ENCODE measurements at regions not wholly inside any gene's neighbourhood (a gene's known extent, or its start where the extent isn't known, plus 50 kb on each side); places are given as distances from the start of the nearest gene placed in this dataset.

GRCh38 chrX:39974270-39974669, 123.5 kb downstream of the BCOR start:
- Mint-ChIP-seq H3K9me3 (peaks cover 5% of the 10 kb centered on the region), H3K27ac (no peak overlapping the region), H3K4me3 (no peak overlapping the region), H3K4me1 (no peaks in the 10 kb centered on the region), H3K36me3 (ENCODE audit: low read depth) (no peaks in the 10 kb centered on the region), H3K27me3 (no peaks in the 10 kb centered on the region)
- ATAC-seq (replicated peaks), result no peak

- no peak overlapping the region for H3K4me3 Mint-ChIP-seq
- H3K9me3 Mint-ChIP-seq, result peaks cover 5% of the 10 kb centered on the region
- no peaks in the 10 kb centered on the region for H3K36me3 Mint-ChIP-seq (ENCODE audit: low read depth)
- no peak for ATAC-seq (replicated peaks)
- H3K4me1 Mint-ChIP-seq, result no peaks in the 10 kb centered on the region
- H3K27me3 Mint-ChIP-seq, result no peaks in the 10 kb centered on the region
- H3K27ac Mint-ChIP-seq, result no peak overlapping the region
These were observed 122.4 kb downstream of the BCOR start for GRCh38 chrX:39975101-39975925.

GRCh38 chrX:39981946-39982345, 115.8 kb downstream of the BCOR start:
- Mint-ChIP-seq H3K36me3 (ENCODE audit: low read depth) (no peaks in the 10 kb centered on the region), H3K27ac (no peak overlapping the region)

GRCh38 chrX:39982948-39983347, 114.8 kb downstream of the BCOR start:
- Mint-ChIP-seq H3K27ac (no peak overlapping the region), H3K4me3 (no peak overlapping the region), H3K27me3 (no peaks in the 10 kb centered on the region), H3K36me3 (ENCODE audit: low read depth) (no peaks in the 10 kb centered on the region), H3K4me1 (no peaks in the 10 kb centered on the region), H3K9me3 (no peaks in the 10 kb centered on the region)
- no peak for ATAC-seq (replicated peaks)

More at GRCh38 chrX:39981946-39982345, 115.8 kb downstream of the BCOR start:
- Mint-ChIP-seq H3K4me3 (no peak overlapping the region), H3K27me3 (no peaks in the 10 kb centered on the region), H3K9me3 (no peaks in the 10 kb centered on the region), H3K4me1 (no peaks in the 10 kb centered on the region)
- no peak for ATAC-seq (replicated peaks)

GRCh38 chrX:39983715-39984114, 114.0 kb downstream of the BCOR start:
- ATAC-seq (replicated peaks), result no peak
- Mint-ChIP-seq H3K36me3 (ENCODE audit: low read depth) (no peaks in the 10 kb centered on the region), H3K27ac (no peak overlapping the region), H3K9me3 (no peaks in the 10 kb centered on the region), H3K27me3 (no peaks in the 10 kb centered on the region), H3K4me3 (no peak overlapping the region), H3K4me1 (no peaks in the 10 kb centered on the region)

GRCh38 chrX:39984191-39984956, 113.4 kb downstream of the BCOR start:
- Mint-ChIP-seq H3K9me3 (no peaks in the 10 kb centered on the region), H3K4me1 (no peaks in the 10 kb centered on the region), H3K4me3 (no peak overlapping the region), H3K36me3 (ENCODE audit: low read depth) (no peaks in the 10 kb centered on the region), H3K27me3 (no peaks in the 10 kb centered on the region), H3K27ac (no peak overlapping the region)
- ATAC-seq (replicated peaks), result no peak

GRCh38 chrX:39985071-39985470, 112.7 kb downstream of the BCOR start:
- Mint-ChIP-seq H3K36me3 (ENCODE audit: low read depth) (no peaks in the 10 kb centered on the region), H3K4me1 (no peaks in the 10 kb centered on the region), H3K9me3 (no peaks in the 10 kb centered on the region), H3K4me3 (no peak overlapping the region), H3K27ac (no peak overlapping the region), H3K27me3 (no peaks in the 10 kb centered on the region)
- ATAC-seq (replicated peaks), result no peak

GRCh38 chrX:39985551-39985950, 112.2 kb downstream of the BCOR start:
- no peaks in the 10 kb centered on the region for H3K36me3 Mint-ChIP-seq (ENCODE audit: low read depth)
- no peaks in the 10 kb centered on the region for H3K27me3 Mint-ChIP-seq
- no peaks in the 10 kb centered on the region for H3K4me1 Mint-ChIP-seq
- H3K27ac Mint-ChIP-seq, result no peak overlapping the region
- H3K9me3 Mint-ChIP-seq, result no peaks in the 10 kb centered on the region
- H3K4me3 Mint-ChIP-seq, result no peak overlapping the region
- ATAC-seq (replicated peaks), result no peak

GRCh38 chrX:39988496-39988895, 109.3 kb downstream of the BCOR start:
- Mint-ChIP-seq H3K36me3 (ENCODE audit: low read depth) (no peaks in the 10 kb centered on the region), H3K27ac (no peak overlapping the region), H3K4me1 (no peaks in the 10 kb centered on the region), H3K27me3 (no peaks in the 10 kb centered on the region), H3K4me3 (no peak overlapping the region), H3K9me3 (no peaks in the 10 kb centered on the region)
- no peak for ATAC-seq (replicated peaks)

- H3K4me3 Mint-ChIP-seq, result no peak overlapping the region
- H3K9me3 Mint-ChIP-seq, result no peaks in the 10 kb centered on the region
These were observed 107.4 kb downstream of the BCOR start for GRCh38 chrX:39990388-39990787.

GRCh38 chrX:39992300-39992699, 105.5 kb downstream of the BCOR start:
- no peak for ATAC-seq (replicated peaks)
- no peaks in the 10 kb centered on the region for H3K36me3 Mint-ChIP-seq (ENCODE audit: low read depth)
- H3K4me1 Mint-ChIP-seq, result no peaks in the 10 kb centered on the region
- H3K4me3 Mint-ChIP-seq, result no peak overlapping the region
- H3K27me3 Mint-ChIP-seq, result no peaks in the 10 kb centered on the region
- no peak overlapping the region for H3K27ac Mint-ChIP-seq
- H3K9me3 Mint-ChIP-seq, result no peaks in the 10 kb centered on the region

More at GRCh38 chrX:39990388-39990787, 107.4 kb downstream of the BCOR start:
- H3K27ac Mint-ChIP-seq, result no peak overlapping the region
- H3K36me3 Mint-ChIP-seq (ENCODE audit: low read depth), result no peaks in the 10 kb centered on the region
- ATAC-seq (replicated peaks), result no peak
- H3K27me3 Mint-ChIP-seq, result no peaks in the 10 kb centered on the region
- no peaks in the 10 kb centered on the region for H3K4me1 Mint-ChIP-seq

- Mint-ChIP-seq H3K4me3 (no peak overlapping the region), H3K27ac (no peak overlapping the region), H3K4me1 (no peaks in the 10 kb centered on the region), H3K27me3 (no peaks in the 10 kb centered on the region), H3K36me3 (ENCODE audit: low read depth) (no peaks in the 10 kb centered on the region), H3K9me3 (no peaks in the 10 kb centered on the region)
- no peak for ATAC-seq (replicated peaks)
These were observed 102.3 kb downstream of the BCOR start for GRCh38 chrX:39995457-39995856.

GRCh38 chrX:39996536-39996935, 101.2 kb downstream of the BCOR start:
- no peaks in the 10 kb centered on the region for H3K27me3 Mint-ChIP-seq
- H3K4me3 Mint-ChIP-seq, result no peak overlapping the region
- no peaks in the 10 kb centered on the region for H3K4me1 Mint-ChIP-seq
- ATAC-seq (replicated peaks), result peak; percentile 28
- H3K27ac Mint-ChIP-seq, result no peak overlapping the region
- H3K36me3 Mint-ChIP-seq (ENCODE audit: low read depth), result no peaks in the 10 kb centered on the region
- no peaks in the 10 kb centered on the region for H3K9me3 Mint-ChIP-seq

GRCh38 chrX:39998636-39999406, 98.9 kb downstream of the BCOR start:
- no peak for ATAC-seq (replicated peaks)
- Mint-ChIP-seq H3K4me3 (no peak overlapping the region), H3K27ac (no peak overlapping the region), H3K27me3 (no peaks in the 10 kb centered on the region), H3K4me1 (no peaks in the 10 kb centered on the region), H3K36me3 (ENCODE audit: low read depth) (no peaks in the 10 kb centered on the region), H3K9me3 (no peaks in the 10 kb centered on the region)
